HUES6 (cell line): ENCODE measurements at regions not wholly inside any gene's neighbourhood (a gene's known extent, or its start where the extent isn't known, plus 50 kb on each side); places are given as distances from the start of the nearest gene placed in this dataset.
"Not testable (repeated sequence)": the region's sequence is repeated elsewhere in the genome, so short reads cannot be mapped to it uniquely, and the experiment has no call there.

Source experiments
- H3K27ac ChIP-seq: 2 replicates; pipeline ENCODE4 v1.7.0; 2013; ENCODE audit warnings: low read depth, mild to moderate bottlenecking, low read length, inconsistent platforms
- H3K27me3 ChIP-seq: 2 replicates; pipeline ENCODE4 v1.6.1; 2013; ENCODE audit warnings: low read length; ENCODE audit not compliant: control insufficient read depth, insufficient read depth
- H3K36me3 ChIP-seq: 2 replicates; pipeline ENCODE4 v1.6.1; 2013; ENCODE audit warnings: low read length; ENCODE audit not compliant: control insufficient read depth, insufficient read depth
- H3K4me1 ChIP-seq: 2 replicates; pipeline ENCODE4 v1.6.1; 2013; ENCODE audit warnings: low read length; ENCODE audit not compliant: control insufficient read depth, insufficient read depth
- H3K4me3 ChIP-seq: 2 replicates; pipeline ENCODE4 v1.5.1; 2013; ENCODE audit warnings: low read depth, low read length
- H3K9ac ChIP-seq: one replicate; pipeline ENCODE4 v1.6.1; 2013; ENCODE audit warnings: mild to moderate bottlenecking, low read length
- H3K9me3 ChIP-seq: 2 replicates; pipeline ENCODE4 v1.6.1; 2013; ENCODE audit warnings: low read depth, low read length; ENCODE audit not compliant: control insufficient read depth, insufficient read depth

GRCh38 chr21:38112219-38112789 is 144.5 kb upstream of the KCNJ15 start:
- H3K27me3 ChIP-seq = no peaks in the 10 kb centered on the region
- no peak overlapping the region for H3K27ac ChIP-seq
- no peak overlapping the region for H3K4me3 ChIP-seq
- no peaks in the 10 kb centered on the region for H3K4me1 ChIP-seq
- no peaks in the 10 kb centered on the region for H3K9me3 ChIP-seq
- H3K36me3 ChIP-seq = no peaks in the 10 kb centered on the region
- H3K9ac ChIP-seq = no peak overlapping the region

GRCh38 chr21:38114717-38115333 is 142.0 kb upstream of the KCNJ15 start:
- Histone ChIP-seq H3K9me3 (no peaks in the 10 kb centered on the region), H3K36me3 (no peaks in the 10 kb centered on the region), H3K9ac (no peak overlapping the region), H3K27me3 (no peaks in the 10 kb centered on the region), H3K4me3 (no peak overlapping the region), H3K27ac (no peak overlapping the region), H3K4me1 (no peaks in the 10 kb centered on the region)

- Histone ChIP-seq H3K27ac (no peak overlapping the region), H3K27me3 (no peaks in the 10 kb centered on the region), H3K36me3 (no peaks in the 10 kb centered on the region), H3K9ac (no peak overlapping the region), H3K4me3 (no peak overlapping the region), H3K9me3 (no peaks in the 10 kb centered on the region), H3K4me1 (no peaks in the 10 kb centered on the region)
These were observed 140.9 kb upstream of the KCNJ15 start for GRCh38 chr21:38115870-38116269.

DNA sequence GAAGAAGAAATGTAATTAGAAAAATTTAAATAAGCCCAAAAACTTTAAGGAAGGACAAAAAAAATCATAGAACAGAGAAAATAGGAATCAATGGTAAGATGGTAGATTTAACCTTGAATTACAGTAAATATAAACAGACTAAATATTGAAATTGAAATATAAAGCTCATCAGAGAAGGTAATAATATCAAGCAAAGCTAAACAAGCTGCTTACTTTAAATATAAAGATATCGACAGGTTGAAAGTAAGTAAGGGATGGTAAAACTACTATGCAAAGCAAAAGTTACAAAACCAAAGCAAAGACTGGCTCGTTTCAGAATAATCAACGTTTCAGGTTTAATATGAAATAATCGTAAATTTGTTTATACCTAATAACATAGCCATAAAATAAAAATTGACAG is 137.0 kb upstream of the KCNJ15 start:
- Histone ChIP-seq H3K27me3 (no peaks in the 10 kb centered on the region), H3K36me3 (no peaks in the 10 kb centered on the region), H3K4me3 (no peak overlapping the region), H3K9ac (no peak overlapping the region), H3K4me1 (no peaks in the 10 kb centered on the region), H3K9me3 (no peaks in the 10 kb centered on the region), H3K27ac (no peak overlapping the region)

DNA sequence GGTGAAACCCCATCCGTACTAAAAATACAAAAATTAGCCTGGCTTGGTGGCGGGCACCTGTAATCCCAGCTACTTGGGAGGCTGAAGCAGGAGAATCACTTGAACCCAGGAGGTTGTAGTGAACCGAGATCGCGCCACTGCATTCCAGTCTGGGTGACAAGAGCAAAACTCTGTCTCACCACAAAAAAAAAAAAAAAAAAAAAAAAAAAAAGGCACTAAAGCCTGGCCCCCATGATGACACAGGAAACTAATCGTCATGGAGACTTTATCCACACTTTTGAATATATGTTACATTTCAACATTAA is 136.2 kb upstream of the KCNJ15 start:
- not testable (repeated sequence) for H3K4me3 ChIP-seq, H3K9ac ChIP-seq, H3K36me3 ChIP-seq, H3K27me3 ChIP-seq, H3K27ac ChIP-seq, H3K9me3 ChIP-seq, H3K4me1 ChIP-seq

DNA sequence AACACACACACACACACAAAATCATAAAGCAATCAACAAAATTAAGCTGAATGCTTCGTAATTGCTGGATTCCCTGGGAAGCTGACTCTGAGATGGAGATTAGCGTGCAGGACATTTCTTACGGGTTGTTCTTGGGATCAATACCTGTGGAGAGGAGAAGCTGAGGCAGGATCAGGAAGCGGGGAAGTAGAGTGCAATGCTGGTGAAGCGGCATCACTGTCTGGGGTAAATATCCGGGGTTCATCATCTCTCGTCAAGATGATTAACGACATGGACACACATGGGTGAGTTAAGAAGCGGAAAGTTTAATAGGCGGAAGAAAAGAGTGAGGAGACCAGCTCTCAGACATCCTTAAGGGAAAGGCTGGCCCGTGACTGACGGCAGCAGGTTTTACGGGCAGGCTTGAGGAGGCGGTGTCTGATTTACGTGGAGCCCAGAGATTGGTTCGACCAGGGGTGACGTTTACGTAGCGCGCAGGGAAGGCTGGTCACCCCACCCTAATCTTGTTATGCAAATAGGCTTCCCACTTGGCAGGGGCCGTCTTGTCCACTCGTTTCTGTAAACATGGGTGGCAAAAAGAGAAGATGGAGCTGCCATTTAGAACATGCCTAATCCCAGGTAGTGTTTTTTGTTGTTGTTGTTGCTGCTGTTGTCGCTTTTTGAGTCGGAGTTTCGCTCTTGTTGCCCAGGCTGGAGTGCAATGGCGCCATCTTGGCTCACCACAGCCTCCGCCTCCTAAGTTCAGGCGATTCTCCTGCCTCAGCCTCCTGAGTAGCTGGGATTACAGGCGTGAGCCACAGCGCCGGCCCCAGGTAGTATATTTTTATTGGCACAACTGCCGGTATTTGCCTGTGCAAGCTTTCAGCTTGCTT is 135.6 kb upstream of the KCNJ15 start:
- Histone ChIP-seq H3K36me3 (no peaks in the 10 kb centered on the region), H3K9ac (no peak overlapping the region), H3K9me3 (no peaks in the 10 kb centered on the region), H3K27me3 (no peaks in the 10 kb centered on the region), H3K4me3 (no peak overlapping the region), H3K27ac (no peak overlapping the region), H3K4me1 (no peaks in the 10 kb centered on the region)

DNA sequence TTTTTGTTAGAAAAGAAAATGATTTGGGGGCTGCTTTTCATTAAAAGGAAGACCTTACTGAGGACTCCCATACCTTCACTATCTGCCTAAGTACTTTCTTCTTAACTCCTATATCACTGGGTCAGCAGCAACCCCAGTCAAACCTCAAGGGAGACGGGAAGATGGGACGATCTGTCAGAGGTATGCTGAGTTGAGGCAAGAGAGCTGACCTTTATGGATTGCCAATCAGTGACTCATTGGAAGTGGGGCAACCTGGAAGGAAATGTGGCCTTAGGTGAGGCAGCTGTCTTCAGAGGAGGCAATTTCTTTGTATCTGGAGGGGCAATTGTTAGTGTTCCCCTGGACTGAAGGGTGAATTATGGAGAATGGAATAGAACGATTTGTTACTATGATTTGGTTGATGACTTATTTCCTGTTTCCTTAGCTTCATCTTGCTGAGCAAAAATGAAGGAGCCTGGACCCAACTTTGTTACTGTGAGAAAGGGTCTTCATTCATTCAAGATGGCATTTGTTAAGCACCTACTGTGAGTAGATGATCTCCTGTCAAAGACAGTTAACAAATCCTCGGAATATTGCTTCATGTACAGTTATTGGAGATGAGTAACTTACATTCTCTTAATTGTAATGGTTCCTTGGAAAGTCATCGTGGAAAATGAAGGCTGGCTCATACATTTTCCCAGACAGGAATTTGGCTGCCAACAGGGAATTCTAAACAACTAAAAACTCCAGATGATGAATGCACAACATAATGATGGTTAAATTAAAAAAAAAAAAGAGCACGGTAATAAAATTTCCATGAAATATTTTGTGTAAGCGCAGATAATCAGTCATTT is 134.7 kb upstream of the KCNJ15 start:
- H3K4me1 ChIP-seq = no peaks in the 10 kb centered on the region
- H3K27ac ChIP-seq = no peak overlapping the region
- H3K36me3 ChIP-seq = no peaks in the 10 kb centered on the region
- no peak overlapping the region for H3K4me3 ChIP-seq
- H3K9me3 ChIP-seq = no peaks in the 10 kb centered on the region
- no peak overlapping the region for H3K9ac ChIP-seq
- no peaks in the 10 kb centered on the region for H3K27me3 ChIP-seq

- H3K4me3 ChIP-seq = no peak overlapping the region
- H3K9ac ChIP-seq = no peak overlapping the region
- no peaks in the 10 kb centered on the region for H3K9me3 ChIP-seq
- no peaks in the 10 kb centered on the region for H3K27me3 ChIP-seq
- no peaks in the 10 kb centered on the region for H3K36me3 ChIP-seq
- no peak overlapping the region for H3K27ac ChIP-seq
- H3K4me1 ChIP-seq = no peaks in the 10 kb centered on the region
These were observed 133.2 kb upstream of the KCNJ15 start for GRCh38 chr21:38123626-38124025.

DNA sequence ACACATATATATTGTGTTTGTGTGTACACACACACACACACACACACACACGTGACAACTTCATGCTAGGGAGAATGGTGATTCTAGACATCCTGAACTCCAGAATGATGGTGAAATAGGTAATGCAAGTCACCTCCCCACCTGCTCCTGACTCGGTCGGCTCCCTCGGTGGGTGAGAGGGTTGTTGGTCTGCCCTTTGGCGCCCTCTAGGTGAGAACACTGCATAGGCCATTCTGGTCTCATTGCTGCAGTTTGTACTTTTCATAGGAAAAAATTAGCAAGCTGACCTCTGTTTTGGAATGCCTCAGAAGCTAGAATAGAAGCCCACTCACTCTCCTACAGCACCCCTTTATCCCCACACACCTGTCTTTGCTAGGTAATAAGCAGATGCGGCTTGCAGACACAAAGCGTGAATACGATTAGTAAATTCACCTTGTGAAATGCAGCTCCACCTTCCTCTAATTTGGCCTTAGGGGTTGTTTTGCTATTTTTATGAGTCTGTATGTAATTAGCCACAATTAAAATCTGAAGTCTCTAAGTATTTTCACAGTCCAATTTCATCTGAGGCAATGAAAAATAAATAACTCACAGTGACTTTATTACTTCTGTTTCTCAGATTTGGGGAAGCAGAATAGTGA is 130.0 kb upstream of the KCNJ15 start:
- Histone ChIP-seq H3K9me3 (no peaks in the 10 kb centered on the region), H3K9ac (no peak overlapping the region), H3K4me1 (no peaks in the 10 kb centered on the region), H3K36me3 (no peaks in the 10 kb centered on the region), H3K4me3 (no peak overlapping the region), H3K27me3 (no peaks in the 10 kb centered on the region), H3K27ac (no peak overlapping the region)

DNA sequence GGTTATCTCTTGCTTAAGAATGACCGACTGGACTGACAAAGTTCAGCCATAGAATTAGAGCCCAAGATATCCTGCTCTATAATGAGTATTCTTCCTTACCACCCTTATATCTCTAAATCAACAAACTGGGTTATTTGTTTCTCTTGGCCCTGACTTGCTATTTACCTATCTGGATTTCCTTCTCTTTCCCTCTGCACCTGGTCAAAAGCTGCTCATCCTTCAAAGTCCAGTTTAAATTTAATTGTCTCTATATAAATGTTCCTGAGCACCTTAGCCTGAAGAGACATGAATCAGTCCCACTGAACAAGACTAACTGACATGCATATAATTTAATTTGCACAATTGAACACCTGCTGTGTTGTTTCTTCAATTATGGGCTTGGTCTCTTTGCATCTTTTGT is 127.1 kb upstream of the KCNJ15 start:
- Histone ChIP-seq H3K27ac (no peak overlapping the region), H3K4me1 (no peaks in the 10 kb centered on the region)

More for the DNA sequence above, 127.1 kb upstream of the KCNJ15 start:
- H3K9ac ChIP-seq = no peak overlapping the region
- peaks cover 2% of the 10 kb centered on the region; the same call in 1 of the 2 replicates for H3K9me3 ChIP-seq
- H3K4me3 ChIP-seq = no peak overlapping the region
- H3K36me3 ChIP-seq = no peaks in the 10 kb centered on the region
- H3K27me3 ChIP-seq = no peaks in the 10 kb centered on the region
